ENCODE measurements at regions not wholly inside any gene's neighbourhood (a gene's known extent, or its start where the extent isn't known, plus 50 kb on each side); places are given as distances from the start of the nearest gene placed in this dataset.

DNA sequence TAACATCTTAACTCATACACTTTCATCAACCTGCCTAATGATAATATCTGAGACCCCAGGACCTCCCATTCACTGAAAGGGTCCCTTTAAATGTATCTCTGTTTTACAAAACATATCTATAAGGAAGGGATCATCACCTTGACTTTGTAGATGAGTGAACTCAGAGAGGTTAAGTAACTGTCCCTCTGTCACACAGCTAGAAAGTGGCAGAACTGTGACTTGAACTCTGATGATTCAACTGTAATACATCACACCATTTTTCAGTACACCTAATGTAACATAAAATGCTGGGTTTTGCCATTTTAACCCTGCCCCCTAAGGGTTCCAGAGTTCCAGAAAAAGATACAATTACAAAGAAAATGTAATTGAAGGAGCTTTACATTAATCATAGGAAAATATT is 234.6 kb downstream of the ZEB2 start:
- no peaks in the 10 kb centered on the region for H3K36me3 ChIP-seq
- H3K4me1 ChIP-seq, result no peaks in the 10 kb centered on the region
- no peak for DNase-seq
- H3K9me3 ChIP-seq, result peaks cover 0 to under 1% (median 0%) of the 10 kb centered on the region in 4 donors
- no peaks in the 10 kb centered on the region for H3K27me3 ChIP-seq
- no peak overlapping the region for H3K27ac ChIP-seq
- intact Hi-C loops (cut with DNase I; ENCODE audit: low total_unique reads), result no loop called here
- TF ChIP-seq EP300 (IDR thresholded peaks at IDR 0.05), result no peak
- TF ChIP-seq POLR2A (IDR thresholded peaks at IDR 0.05), result no peak
- TF ChIP-seq, protein P1, sequence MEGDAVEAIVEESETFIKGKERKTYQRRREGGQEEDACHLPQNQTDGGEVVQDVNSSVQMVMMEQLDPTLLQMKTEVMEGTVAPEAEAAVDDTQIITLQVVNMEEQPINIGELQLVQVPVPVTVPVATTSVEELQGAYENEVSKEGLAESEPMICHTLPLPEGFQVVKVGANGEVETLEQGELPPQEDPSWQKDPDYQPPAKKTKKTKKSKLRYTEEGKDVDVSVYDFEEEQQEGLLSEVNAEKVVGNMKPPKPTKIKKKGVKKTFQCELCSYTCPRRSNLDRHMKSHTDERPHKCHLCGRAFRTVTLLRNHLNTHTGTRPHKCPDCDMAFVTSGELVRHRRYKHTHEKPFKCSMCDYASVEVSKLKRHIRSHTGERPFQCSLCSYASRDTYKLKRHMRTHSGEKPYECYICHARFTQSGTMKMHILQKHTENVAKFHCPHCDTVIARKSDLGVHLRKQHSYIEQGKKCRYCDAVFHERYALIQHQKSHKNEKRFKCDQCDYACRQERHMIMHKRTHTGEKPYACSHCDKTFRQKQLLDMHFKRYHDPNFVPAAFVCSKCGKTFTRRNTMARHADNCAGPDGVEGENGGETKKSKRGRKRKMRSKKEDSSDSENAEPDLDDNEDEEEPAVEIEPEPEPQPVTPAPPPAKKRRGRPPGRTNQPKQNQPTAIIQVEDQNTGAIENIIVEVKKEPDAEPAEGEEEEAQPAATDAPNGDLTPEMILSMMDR (IDR thresholded peaks at IDR 0.05), result no peak
- no peak for TF ChIP-seq POLR2AphosphoS5 (IDR thresholded peaks at IDR 0.05)
- no peak overlapping the region for H3K4me3 ChIP-seq

DNA sequence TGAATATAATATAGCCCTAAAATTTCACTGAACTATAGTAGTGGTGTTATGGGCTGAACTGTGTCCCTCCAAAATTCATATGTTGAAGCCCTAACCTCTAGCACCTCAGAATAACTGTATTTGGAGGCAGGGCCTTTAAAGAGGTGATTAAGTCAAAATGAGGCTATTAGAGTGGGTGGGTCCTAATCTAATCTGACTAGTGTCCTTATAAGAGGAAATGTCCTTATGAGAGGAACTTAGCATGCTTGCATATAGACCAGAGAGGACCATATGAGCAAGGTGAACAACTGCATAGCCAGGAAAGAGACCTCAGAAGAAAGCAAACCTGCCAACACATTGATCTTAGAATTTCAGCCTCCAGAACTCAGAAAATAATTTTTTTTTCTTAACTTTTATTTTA is 238.4 kb downstream of the ZEB2 start:
- no peaks in the 10 kb centered on the region for H3K9me3 ChIP-seq
- H3K4me1 ChIP-seq, result no peaks in the 10 kb centered on the region
- DNase-seq, result no peak
- H3K4me3 ChIP-seq, result no peak overlapping the region
- no peak for TF ChIP-seq POLR2A (IDR thresholded peaks at IDR 0.05)
- TF ChIP-seq, protein P1 (IDR thresholded peaks at IDR 0.05), result no peak
- no peak for TF ChIP-seq EP300 (IDR thresholded peaks at IDR 0.05)
- TF ChIP-seq POLR2AphosphoS5 (IDR thresholded peaks at IDR 0.05), result no peak
- H3K27ac ChIP-seq, result no peak overlapping the region
- intact Hi-C loops (cut with DNase I; ENCODE audit: low total_unique reads), result no loop called here
- H3K27me3 ChIP-seq, result no peaks in the 10 kb centered on the region
- no peaks in the 10 kb centered on the region for H3K36me3 ChIP-seq

DNA sequence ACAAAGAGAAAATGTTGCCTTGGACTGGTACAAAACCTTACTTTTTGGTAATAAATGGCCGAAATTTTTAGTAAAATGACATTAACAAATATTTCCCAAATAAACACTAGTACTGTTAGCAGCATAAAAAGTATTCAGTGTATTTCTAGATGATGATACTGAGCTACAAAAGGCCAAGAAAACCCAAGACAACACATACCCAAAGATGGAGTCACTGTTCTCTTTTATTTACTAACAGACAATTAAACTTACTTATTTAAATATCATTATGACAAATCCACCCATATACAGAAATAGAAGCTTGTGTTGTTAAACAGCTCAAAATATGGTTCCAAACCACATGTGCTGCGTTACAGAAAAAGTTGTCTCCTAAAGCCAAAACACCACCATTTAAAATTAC is 239.9 kb downstream of the ZEB2 start:
- TF ChIP-seq POLR2AphosphoS5 (IDR thresholded peaks at IDR 0.05) (no peak), POLR2A (IDR thresholded peaks at IDR 0.05) (no peak), EP300 (IDR thresholded peaks at IDR 0.05) (no peak)
- TF ChIP-seq, protein P1 (IDR thresholded peaks at IDR 0.05), result no peak
- intact Hi-C loops (cut with DNase I; ENCODE audit: low total_unique reads), result no loop called here
- no peak overlapping the region for H3K27ac ChIP-seq
- H3K27me3 ChIP-seq, result no peaks in the 10 kb centered on the region
- DNase-seq, result no peak
- no peaks in the 10 kb centered on the region for H3K4me1 ChIP-seq
- H3K4me3 ChIP-seq, result no peak overlapping the region
- H3K9me3 ChIP-seq, result no peaks in the 10 kb centered on the region
- 82 to 88% (median 87%) methylated on average over 2 of the region's 2 CpGs for WGBS, 5 donors
- no peaks in the 10 kb centered on the region for H3K36me3 ChIP-seq

DNA sequence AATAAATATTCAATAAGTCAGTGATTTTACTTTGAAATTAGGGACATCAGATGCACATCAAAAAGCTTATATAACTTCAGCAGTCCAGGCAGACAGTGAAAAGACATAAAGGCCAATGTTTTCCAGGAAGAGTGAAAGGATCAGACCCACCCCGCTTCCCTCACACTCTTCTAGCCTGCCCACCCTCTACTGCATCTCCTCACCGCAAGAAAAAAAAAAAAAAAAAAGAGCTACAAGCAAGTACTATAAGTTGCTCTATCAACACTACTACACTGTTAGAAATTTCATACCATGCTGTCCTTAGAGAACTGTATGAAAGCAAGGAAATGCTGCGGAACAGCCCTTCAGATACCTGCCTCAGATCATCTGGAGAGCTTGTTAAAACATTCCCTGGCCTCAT is 240.8 kb downstream of the ZEB2 start:
- WGBS, 5 donors, result 89 to 98% (median 96%) methylated on average over 3 of the region's 3 CpGs

More for the DNA sequence above, 240.8 kb downstream of the ZEB2 start:
- DNase-seq, result no peak
- H3K27me3 ChIP-seq, result no peaks in the 10 kb centered on the region
- no peak overlapping the region for H3K4me3 ChIP-seq
- intact Hi-C loops (cut with DNase I; ENCODE audit: low total_unique reads), result no loop called here
- TF ChIP-seq POLR2AphosphoS5 (IDR thresholded peaks at IDR 0.05) (no peak), POLR2A (IDR thresholded peaks at IDR 0.05) (no peak), EP300 (IDR thresholded peaks at IDR 0.05) (no peak)
- TF ChIP-seq, protein P1 (IDR thresholded peaks at IDR 0.05), result no peak
- H3K27ac ChIP-seq, result no peak overlapping the region
- no peaks in the 10 kb centered on the region for H3K36me3 ChIP-seq
- H3K9me3 ChIP-seq, result no peaks in the 10 kb centered on the region
- no peaks in the 10 kb centered on the region for H3K4me1 ChIP-seq
